ENCODE measurements at regions not wholly inside any gene's neighbourhood (a gene's known extent, or its start where the extent isn't known, plus 50 kb on each side); places are given as distances from the start of the nearest gene placed in this dataset.

DNA sequence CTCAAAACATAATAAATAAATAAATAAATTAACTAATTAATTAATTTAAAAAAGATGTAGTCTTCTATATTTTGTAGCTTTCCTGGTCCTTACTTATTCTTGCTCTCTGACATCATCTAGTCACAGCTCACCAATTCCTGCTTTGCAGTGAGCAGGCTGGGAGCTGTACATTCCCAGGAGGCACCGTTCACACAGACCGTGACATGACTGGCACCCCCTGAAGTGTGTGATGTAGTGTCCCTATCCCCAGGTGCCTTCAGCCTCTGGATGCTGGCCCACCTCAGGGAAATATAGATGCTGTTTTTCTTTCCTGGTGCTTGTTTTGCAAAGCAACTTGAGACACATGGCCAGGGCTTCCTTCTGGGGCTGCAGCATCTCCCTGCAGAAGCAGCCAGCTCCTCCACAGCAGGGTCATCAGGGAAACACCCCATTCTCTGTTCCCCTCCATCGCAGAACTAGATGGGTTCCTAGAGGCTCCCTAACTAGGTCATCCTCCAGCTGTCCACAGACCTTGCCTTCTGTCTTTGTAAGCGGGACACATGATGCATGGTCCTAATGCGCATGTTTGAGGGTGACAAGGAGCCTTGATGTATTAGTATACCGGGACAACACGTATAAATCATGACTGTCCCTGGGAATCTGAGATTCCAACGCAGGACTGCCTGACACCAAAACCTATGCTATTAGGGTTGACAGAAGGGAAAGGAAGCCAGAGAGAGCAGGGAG is 76.4 kb downstream of the RHOB start:
- no peak for DNase-seq (ENCODE audit: low spot score)

DNA sequence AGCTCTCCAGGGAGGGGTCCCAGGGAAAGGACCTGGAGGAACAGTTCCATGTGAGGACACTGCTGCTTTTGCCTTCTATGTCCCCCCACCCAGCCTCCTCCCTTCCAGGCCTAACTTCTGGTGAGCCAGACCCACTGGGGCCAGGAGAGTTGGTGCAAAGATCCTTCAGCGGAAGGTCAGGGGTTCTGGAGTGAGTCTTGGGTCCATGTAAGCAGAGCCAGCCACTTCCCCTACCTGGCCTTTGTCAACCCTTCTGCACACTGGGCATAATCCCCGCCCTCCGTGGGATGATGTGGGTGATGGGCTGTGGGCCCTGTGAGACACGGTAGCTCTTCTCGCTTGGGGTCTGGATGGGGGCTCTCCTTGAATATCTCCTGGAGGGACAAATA is 76.9 kb downstream of the RHOB start:
- DNase-seq (ENCODE audit: low spot score): no peak

DNA sequence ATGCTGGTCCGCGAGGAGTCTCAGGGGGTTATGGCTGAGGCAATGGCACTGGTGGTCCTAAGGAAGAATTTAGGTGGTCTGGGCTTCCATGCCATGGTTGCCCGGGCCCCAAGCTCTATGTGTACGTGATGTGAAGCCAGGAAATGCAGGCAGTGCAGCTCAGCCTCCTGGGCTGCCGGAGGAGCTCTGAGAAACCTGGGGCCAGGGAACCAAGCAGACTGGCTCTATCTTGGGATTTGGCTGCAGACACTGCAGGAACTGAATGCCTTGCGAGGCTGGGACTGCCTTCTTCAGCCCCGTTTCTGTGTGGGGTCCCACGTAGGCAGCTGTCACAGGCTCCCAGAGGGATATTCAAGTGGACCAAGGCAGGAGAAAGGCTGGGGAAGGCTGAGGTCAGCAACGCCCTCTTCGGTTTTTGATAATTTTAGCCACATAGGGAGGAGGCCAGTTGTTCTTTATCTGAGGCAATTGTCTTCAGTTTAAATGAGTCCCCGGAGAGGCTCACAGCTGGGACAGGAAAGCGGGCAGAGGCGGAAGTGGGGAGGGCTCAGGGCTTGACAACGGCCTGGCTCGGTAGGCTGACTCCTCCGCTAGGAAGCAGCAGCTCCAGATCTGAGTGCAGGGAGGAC is 77.7 kb downstream of the RHOB start:
- no peak for DNase-seq (ENCODE audit: low spot score)

DNA sequence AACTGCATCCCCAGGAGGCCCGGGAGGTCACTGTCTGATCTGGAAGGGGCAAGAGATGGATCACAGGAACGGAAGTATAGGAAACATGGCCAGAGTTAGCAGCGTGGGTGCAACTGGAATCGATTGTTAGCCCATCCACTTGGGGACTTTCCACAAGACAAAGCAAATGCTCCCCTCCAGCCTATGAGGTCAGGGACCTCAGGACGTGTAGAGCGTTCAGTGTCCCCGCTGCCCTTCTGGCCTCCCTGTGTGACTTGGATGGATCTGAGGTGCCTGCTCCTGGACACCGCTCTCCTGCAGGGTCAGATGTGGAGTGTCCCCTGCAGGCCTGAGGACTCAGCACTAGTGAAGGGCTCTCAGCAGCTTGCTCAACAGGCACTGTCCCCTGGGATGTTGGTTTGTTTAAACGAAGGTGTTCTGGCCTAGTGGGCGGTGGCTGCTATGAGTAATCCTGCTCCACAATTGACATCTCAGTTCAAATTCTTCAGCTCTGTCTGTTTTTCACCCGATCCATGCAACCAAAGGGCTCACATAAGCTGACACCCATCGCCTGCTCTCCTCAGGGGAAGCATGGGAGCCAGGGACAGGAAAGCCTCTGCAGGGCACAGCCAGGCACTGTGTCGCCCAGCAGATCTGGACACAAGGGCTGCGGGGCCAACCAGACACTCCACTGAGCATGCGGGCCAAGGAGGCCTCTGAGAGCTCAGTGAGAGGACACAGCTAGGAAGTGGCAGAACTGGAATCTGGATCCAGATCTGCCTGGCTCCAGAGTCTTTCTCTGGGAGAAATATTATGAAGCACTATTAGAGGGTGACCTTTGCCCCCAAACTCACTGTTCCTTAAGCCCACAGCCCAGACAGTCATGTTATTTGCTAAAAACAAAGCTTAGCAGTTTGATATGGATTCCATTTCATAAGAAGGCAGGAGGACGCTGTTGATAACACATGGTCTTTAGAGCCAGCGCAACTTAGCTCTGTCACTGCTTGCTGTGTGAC is 78.5 kb downstream of the RHOB start:
- DNase-seq (ENCODE audit: low spot score): peak; percentile 42

DNA sequence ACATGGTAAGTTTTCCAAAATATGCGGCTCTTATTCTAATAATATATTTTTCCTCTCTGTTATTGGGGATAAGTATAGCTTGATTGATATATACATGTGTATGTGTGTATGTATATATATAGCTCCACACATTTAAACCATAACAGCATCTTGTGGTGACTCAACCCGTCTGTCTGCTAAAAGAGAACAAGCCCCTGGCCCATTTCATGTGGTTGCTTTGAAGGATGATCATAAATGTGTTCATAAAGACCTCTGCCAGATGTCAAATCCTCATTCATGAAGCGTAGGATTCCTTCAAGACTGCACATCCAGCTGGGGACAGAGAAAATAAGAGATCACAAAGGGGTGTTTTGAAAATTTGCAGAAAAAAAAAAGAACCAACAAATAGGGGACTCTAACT is 79.3 kb downstream of the RHOB start:
- no peak for DNase-seq (ENCODE audit: low spot score)

DNA sequence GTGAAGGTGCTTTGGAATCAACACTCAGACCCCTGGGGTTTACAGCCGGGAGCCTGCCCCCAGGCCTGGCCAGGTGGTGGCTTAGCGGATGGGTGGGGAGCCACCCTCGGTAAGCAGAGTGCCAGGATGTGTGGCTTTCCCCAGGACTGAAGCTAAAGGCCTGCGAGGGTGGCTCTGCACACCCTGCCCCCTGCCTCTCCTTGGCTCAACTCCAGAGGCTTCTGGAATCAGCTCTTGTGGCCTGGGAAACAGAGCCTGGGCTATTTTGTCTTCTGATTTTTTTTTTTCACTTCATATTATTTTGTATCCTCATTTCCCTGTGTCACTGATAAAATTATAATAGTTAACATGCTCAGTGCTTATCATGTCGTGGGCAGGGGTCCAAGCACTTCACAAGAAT is 79.8 kb downstream of the RHOB start:
- no peak for DNase-seq (ENCODE audit: low spot score)

DNA sequence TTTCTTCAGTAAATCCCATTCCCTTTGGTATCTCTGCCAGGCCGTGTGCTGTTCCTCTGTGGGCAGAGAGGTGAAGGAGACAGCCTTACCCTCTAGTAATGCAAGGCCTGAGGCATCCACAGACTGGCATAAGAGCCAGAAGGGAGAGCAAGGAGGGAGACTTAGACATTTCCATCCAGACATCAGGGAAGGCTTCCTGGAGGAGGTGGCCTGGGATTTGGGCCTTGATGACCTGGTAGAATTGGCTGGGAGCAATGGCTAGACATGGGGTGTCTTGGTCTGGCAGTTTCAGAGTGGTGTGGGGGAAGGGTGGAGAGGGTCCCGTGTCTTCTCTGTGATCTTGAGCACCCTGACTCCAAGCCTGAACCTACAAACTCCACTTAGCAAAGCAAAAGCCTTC is 81.8 kb downstream of the RHOB start:
- no peak for DNase-seq (ENCODE audit: low spot score)

DNA sequence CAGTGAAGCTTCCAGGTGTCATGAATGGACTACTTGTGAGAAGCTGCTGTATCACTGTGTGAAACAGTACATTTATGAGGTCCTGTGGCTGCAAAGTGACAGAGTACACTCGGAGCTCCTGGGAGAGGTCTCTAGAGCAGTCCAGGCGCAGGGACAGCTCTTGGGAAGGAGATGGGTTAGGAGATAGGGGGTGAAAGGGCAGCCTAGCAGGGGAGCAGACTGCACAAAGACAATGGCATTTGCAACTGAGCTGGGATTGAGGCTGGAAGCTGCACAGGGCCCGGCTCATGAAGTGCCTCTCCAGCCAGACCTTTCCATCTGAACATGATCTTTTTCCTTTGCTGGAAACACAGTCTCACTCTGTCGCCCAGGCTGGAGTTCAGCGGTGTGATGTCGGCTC is 83.6 kb downstream of the RHOB start:
- DNase-seq (ENCODE audit: low spot score): no peak

DNA sequence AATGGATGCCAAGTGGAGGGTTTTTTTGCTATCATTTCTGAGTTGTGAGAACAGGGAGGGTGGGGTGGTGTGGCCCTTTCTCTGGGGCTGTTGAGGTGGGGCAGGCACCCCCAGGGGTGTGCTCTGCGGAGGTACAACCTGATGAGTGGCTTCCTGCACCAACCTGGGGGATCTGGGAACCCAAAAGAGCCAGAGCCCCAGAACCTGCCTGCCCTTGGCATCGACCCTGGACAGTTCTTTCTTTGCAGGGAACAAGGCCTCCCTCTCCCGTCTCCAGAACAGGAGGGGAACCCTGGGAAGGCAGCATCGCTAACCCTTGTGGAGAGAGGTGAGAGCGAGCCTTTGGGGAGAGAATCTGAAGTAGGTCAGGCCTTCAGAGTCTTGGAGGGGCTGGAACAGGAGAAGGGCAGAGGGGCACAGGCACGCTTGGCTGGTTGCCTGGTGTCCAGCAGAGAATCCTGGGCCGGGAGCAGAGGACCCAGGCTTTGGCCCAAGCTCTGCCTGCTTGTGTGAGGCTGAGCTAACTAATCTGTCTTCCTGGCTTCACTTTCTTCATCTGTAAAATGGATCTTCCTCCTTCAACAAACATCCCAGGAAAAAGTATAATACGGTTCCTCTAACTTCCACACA is 84.9 kb downstream of the RHOB start:
- no peak for DNase-seq (ENCODE audit: low spot score)

DNA sequence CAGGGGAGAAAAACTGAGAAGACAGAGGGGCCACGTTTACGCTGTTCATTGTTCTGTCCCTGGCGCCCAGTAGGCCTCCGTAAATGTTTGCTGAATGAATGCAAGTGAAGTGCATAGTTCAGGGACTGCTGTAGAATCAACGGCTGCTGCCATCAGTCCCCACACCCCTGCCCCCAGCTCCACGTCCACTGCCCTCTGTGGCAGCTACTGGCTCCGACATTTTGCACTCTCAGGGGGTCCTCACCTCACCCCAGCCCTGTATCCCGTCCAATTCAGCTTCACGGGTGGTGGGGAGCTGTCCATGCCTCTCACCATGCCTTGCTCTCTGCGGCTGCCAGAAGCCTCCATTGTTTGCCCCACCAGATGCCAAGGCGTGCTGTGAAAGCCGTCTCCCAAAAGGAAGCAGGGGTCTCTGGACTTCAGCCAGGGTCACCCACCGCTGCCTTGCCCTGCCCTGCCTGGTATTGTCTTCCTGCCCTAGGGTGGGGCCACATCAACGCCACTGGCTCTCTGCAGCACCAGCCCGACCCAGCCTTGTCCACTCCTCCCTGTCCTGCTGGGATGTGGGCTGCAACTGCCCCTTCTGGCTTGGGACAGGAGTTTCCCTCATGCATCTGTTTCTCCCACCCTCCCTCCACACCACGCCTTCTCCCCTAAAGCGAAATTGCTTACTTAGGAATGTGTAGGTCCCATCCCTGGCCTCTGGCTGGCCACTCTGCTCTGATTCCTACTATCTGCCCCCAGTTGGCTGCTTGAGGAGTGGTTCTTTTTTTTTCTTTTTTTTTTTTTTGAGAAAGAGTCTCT is 86.0 kb downstream of the RHOB start:
- DNase-seq (ENCODE audit: low spot score): no peak

DNA sequence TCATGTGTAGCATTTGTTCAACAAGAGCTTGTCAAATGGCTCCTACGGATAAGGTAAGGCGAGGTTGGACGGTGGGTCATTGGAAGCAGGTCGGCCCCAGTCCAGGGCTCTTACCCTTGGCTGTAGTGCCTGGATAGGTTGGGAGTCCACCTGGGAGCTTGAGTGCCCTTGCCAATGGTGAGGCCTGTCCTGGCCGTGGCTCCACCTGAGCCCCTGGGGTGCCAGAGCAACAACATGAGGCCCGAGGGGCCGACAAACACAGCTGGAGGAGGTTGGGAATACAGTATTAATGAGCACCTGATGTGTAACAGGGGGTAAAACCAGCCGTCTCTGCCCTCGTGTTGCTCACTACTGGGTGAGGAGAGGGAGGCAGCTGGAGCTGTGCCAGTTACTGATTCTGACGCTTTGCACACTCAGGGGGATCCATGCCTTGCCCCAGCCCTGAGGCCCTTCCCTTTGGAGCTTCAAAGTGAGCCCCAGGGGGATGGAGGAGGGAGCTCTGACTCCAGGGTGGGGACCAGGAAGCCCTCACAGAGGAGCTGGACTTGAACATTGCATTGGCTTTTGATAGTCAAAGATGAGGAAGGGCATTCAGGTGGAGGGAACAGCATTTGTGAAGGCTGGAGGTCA is 87.2 kb downstream of the RHOB start:
- no peak for DNase-seq (ENCODE audit: low spot score)

DNA sequence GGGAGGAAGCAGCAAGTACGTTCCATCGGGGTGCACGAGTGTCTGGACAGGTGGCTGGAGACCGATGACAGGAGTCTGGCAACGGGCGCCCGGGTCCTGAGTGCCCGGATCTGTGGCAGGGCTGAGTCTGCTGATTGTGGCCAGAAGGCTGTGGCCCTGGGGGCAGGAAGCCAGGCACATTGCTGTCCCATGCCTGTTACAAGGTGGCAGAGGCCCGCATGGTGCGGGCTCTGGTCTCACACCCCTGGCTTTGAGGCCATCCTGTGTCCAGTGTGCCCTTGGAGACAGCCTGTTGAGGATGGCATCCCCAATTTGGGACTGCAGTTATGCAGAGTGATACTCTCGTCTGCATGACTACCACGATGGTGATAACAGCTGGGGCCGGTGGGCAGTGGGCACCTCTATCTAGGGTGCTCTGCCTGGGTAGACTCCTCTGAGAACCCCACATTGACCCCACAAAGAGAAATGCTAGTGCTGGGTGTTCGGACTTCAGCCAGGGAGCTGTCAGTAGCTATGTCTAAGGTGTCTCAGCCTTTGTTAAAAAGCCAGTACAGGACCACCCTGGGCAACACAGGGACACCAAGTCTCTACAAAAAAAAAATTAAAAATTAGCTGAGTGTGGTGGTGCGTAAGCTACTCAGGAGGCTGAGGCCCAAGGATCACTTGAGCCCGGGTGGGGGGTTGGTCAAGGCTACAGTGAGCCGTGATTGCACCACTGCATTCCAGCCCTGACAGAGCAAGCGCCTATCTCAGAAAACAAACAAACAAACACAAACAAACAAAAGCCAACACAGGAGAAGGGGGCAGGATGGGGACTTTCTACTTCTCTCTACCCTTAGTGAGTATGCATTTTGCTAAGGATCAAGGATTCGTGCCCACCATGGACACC is 88.3 kb downstream of the RHOB start:
- no peak for DNase-seq (ENCODE audit: low spot score)

DNA sequence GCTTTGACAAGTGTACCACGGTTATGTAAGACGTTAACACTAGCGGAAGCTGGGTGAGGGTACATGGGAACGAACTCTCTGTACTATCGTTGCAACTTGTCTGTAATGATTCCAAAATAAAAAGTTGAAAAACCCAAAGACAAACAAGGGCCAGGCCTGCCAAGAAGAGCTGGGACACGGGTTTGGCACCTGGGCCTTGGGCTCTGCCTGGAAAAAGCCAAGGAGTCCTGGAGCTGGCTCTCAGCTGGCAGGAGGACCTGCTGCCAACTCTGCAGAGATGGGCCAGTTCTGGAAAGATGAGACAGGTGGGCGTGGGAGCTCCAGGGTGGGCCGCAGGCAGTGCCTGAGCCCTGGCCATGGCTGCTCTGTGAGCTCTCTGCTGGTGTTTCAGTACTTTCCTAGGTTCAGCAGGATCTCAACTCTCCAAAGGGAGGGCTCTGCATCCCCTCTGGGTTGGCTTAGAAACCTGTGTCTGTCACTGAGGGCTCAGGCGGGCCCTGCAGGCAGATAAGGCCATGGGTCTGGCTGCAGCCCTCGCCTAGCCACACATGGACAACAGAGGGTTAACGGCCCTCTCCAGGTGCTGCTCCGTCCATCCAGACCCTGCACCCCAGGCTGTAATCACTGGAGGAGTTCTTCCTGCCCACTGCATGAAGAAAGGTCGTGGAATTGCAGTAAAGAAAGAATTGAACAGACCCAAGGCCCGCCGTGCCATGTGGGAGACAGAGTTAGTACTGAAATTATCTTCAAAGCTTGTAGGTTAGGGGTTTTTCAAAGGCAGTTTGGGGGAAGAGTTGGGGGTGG is 89.9 kb downstream of the RHOB start:
- no peak for DNase-seq (ENCODE audit: low spot score)

DNA sequence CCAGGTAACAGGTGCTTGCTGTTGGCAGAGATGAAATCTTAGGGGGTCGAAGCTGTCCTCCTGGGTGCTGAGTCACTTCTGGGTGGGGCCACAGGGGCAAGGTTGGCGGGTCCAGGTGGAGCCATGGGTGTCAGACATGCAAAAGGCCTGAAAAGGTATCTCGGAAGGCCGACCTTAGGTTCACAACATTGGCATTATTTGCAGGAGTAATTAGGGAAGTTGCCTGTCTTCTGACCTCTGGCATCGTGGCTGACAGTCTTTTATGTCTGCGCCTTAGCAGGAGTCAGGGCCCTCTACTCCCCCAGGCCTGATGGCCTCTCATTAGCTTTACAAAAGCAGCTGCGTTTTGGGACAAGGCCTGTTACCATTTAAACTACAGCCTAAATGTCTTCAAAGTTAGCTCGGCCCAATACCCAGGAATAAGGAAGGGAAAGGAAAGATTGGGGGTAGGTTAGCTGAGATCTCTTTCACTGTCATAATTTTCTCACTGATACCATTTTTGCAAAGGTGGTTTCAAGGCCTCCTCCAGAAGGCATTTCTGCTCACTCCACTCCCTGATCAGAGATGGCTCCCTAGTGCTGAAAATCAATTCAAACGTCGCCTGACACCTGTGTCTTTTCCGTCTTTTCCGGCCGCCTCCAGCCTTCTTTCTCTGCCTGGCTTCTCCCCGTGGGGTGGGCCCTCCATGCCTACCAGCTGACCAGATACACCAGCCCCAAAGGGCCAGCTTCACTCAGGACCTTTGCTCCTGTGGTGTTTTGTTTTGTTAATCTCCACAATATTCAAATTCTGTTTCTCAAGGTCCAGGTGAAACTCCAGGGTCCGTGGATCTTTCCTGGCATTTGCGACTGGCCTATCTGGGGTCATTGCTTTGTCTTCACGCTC is 90.8 kb downstream of the RHOB start:
- DNase-seq (ENCODE audit: low spot score): no peak

DNA sequence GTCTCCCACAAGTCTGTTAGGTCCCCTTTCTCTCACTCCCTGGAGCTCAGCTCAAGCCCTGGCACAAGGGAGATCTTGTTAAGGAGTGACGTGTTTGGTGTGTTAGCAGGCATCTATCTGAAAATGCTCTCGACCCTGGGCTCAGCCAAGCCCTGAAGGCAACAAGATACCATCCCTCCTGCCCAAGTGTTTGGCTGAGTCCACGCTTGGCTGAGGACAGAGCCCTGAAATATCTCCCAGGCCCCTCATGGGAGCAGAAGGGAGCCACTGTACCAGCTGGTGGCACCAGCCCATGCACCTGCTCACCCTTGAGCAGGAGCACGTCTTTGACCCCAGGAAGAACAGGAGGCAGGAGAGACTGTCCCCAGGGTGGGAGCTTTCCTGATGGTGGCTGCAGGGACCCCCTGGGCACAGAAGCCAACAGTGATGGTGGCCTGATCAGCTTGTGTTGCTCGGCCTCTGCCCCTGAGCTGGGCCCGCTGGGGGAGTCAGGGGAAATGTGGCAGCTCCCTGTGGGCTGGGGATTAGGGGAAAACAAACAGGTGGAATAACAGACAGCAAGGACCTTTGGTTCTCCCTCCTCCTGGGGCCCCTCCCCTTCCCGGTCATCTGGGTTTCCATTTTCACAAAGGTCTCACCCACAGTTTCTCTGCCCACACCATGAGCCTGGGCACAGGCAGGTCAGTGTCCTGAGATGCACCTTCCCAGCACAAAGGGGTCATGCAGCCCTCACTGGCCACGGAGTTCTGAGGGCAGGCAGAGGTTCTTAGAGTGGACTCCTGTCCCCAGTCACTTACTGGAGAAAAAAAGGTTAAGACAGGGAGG is 91.6 kb downstream of the RHOB start:
- no peak for DNase-seq (ENCODE audit: low spot score)

DNA sequence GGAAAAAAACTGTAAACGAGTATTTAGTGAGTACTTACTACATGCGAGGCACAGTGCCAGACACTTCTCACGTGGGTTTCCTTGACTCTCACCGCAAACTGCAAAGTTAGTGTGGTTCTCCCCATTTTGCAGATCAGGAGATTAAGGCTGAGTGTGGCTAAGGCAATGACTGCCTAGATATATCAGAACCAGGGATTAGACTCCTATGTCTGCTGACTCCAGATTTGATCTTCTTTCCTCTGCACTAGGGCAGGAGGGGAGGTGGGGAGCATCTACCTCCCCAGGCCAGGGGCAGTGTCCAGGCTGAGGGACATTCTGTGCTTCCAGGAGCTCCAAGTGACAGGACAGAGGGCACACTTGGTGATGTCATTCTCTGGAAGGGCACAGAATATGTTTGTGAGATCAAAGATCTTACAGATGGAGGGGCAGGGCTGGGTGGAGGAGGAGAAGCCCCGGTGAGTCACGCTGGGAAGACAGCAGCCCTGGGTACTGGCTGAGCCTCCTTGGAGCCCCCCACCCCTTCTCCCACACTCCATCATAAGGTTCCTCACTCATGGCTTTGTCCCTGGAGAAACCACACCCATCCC is 92.4 kb downstream of the RHOB start:
- no peak for DNase-seq (ENCODE audit: low spot score)

All from H4 (cell line).